ENCODE measurements at regions not wholly inside any gene's neighbourhood (a gene's known extent, or its start where the extent isn't known, plus 50 kb on each side); places are given as distances from the start of the nearest gene placed in this dataset.

- no peak for TF ChIP-seq PATZ1 (CRISPR knock-in tag; IDR thresholded peaks at IDR 0.05; ENCODE audit: borderline replicate concordance)
- TF ChIP-seq PPARA (CRISPR knock-in tag; IDR thresholded peaks at IDR 0.05; ENCODE audit: borderline replicate concordance) = no peak
- no peak for TF ChIP-seq GLIS3 (CRISPR knock-in tag; IDR thresholded peaks at IDR 0.05)
- TF ChIP-seq ZNF70 (CRISPR knock-in tag; IDR thresholded peaks at IDR 0.05) = no peak
- TF ChIP-seq SNAI2 (CRISPR knock-in tag; IDR thresholded peaks at IDR 0.05) = no peak
- no peak for TF ChIP-seq CSRNP3 (CRISPR knock-in tag; IDR thresholded peaks at IDR 0.05)
- TF ChIP-seq TOX (CRISPR knock-in tag; IDR thresholded peaks at IDR 0.05; ENCODE audit: borderline replicate concordance) = no peak
- no peak for TF ChIP-seq CREB5 (CRISPR knock-in tag; IDR thresholded peaks at IDR 0.05; ENCODE audit: low read depth)
- TF ChIP-seq ARNTL (CRISPR knock-in tag; IDR thresholded peaks at IDR 0.05; ENCODE audit: borderline replicate concordance, low read depth) = no peak
- no peak for TF ChIP-seq ESRRG (CRISPR knock-in tag; IDR thresholded peaks at IDR 0.05)
- no peak for ATAC-seq
These were observed 66.7 kb upstream of the GOLGA8B start for GRCh38 chr15:34650177-34650576.

- TF ChIP-seq TCF4 (CRISPR knock-in tag; IDR thresholded peaks at IDR 0.05; ENCODE audit: borderline replicate concordance) = no peak
- TF ChIP-seq TSHZ2 (CRISPR knock-in tag; IDR thresholded peaks at IDR 0.05) = no peak
- TF ChIP-seq GLIS3 (CRISPR knock-in tag; IDR thresholded peaks at IDR 0.05) = no peak
- TF ChIP-seq CSDC2 (CRISPR knock-in tag; IDR thresholded peaks at IDR 0.05) = no peak
- no peak for TF ChIP-seq SNAI2 (CRISPR knock-in tag; IDR thresholded peaks at IDR 0.05)
- no peak for TF ChIP-seq CSRNP3 (CRISPR knock-in tag; IDR thresholded peaks at IDR 0.05)
- TF ChIP-seq OSR1 (CRISPR knock-in tag; IDR thresholded peaks at IDR 0.05) = no peak
- ATAC-seq = no peak
These were observed 64.8 kb upstream of the GOLGA8B start for GRCh38 chr15:34648294-34648631.

GRCh38 chr15:34647569-34648293 lies 64.3 kb upstream of the GOLGA8B start:
- TF ChIP-seq TOX (CRISPR knock-in tag; IDR thresholded peaks at IDR 0.05; ENCODE audit: borderline replicate concordance) (no peak), ZNF565 (CRISPR knock-in tag; conservative IDR thresholded peaks at IDR 0.05; ENCODE audit: low read depth) (no peak), SNAI2 (CRISPR knock-in tag; IDR thresholded peaks at IDR 0.05) (no peak), ARNTL (CRISPR knock-in tag; IDR thresholded peaks at IDR 0.05; ENCODE audit: borderline replicate concordance, low read depth) (no peak), TCF4 (CRISPR knock-in tag; IDR thresholded peaks at IDR 0.05; ENCODE audit: borderline replicate concordance) (no peak), OSR1 (CRISPR knock-in tag; IDR thresholded peaks at IDR 0.05) (no peak), ZNF70 (CRISPR knock-in tag; IDR thresholded peaks at IDR 0.05) (no peak), ZNF8 (CRISPR knock-in tag; IDR thresholded peaks at IDR 0.05) (no peak), ZFP3 (CRISPR knock-in tag; IDR thresholded peaks at IDR 0.05) (no peak), ISL1 (CRISPR knock-in tag; IDR thresholded peaks at IDR 0.05) (no peak), GLIS3 (CRISPR knock-in tag; IDR thresholded peaks at IDR 0.05) (no peak), RARB (CRISPR knock-in tag; IDR thresholded peaks at IDR 0.05) (no peak), ZC3H10 (CRISPR knock-in tag; IDR thresholded peaks at IDR 0.05) (no peak), BACH2 (CRISPR knock-in tag; IDR thresholded peaks at IDR 0.05; ENCODE audit: borderline replicate concordance) (no peak), PATZ1 (CRISPR knock-in tag; IDR thresholded peaks at IDR 0.05; ENCODE audit: borderline replicate concordance) (no peak), POU6F1 (CRISPR knock-in tag; IDR thresholded peaks at IDR 0.05; ENCODE audit: borderline replicate concordance, low read depth) (no peak)
- ATAC-seq = no peak

All from SK-N-SH treated with all-trans-retinoic acid at 6 μM for 48 hours (cell line).